ENCODE measurements at regions not wholly inside any gene's neighbourhood (a gene's known extent, or its start where the extent isn't known, plus 50 kb on each side); places are given as distances from the start of the nearest gene placed in this dataset.
"Not testable (repeated sequence)": the region's sequence is repeated elsewhere in the genome, so short reads cannot be mapped to it uniquely, and the experiment has no call there.

DNA sequence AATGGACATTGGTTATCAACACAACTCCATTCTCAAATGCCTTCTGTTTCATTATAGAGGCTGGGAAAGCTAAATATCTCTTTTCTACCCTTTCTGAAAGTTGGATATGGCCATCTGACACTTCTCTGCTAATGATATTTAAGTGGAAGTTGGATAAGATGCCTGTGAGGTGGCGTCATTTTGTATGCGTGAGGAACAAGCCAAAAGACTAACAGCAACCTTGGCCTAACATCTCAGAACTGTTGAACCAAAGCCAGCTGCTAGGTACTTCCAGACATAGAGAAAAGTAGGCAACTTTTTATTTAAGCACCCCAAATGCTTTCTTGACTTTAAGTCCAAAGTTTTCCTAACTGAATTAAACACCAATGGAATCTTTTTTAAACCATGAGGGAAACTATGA, 708.4 kb downstream of the CD109 start:
- intact Hi-C loops (cut with micrococcal nuclease), result loop anchor here (10.0 kb wide), 1 partner anchor 490 kb away; no protein-coding TSS in a partner anchor
- no TSS peak for BruUV-seq (replicated peaks)

DNA sequence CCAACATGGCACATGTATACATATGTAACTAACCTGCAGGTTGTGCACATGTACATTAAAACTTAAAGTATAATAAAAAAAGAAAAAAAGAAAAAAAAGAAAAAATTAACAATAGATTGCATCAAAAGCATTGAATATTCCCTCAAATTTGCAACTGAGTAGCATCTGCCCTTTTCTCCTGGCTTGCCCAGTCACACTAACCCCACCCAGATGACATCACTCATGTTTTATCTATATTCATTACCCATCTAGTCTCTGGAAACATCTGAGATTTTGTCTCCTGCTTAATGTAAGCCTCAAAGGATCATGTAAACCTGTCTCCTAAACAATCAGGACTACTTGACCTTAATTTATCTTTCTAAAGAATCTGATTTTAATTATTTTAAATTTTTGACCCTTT, 706.8 kb downstream of the CD109 start:
- intact Hi-C loops (cut with micrococcal nuclease), result loop anchor here (10.0 kb wide), 1 partner anchor 492 kb away; no protein-coding TSS in a partner anchor
- Histone ChIP-seq H4K20me1 (ENCODE audit: low read length) (no peaks in the 10 kb centered on the region), H3K4me1 (ENCODE audit: insufficient read depth, low read length) (no peaks in the 10 kb centered on the region), H3K36me3 (ENCODE audit: low read depth, low read length) (no peaks in the 10 kb centered on the region), H3K9ac (ENCODE audit: low read length) (no peak overlapping the region), H3K79me2 (ENCODE audit: low read length) (no peaks in the 10 kb centered on the region), H3F3A (ENCODE audit: low read length, unreplicated experiment) (no peaks in the 10 kb centered on the region), H3K9me3 (ENCODE audit: low read length) (no peaks in the 10 kb centered on the region), H3K9me2 (replicated peaks; ENCODE audit: low read length) (no peaks in the 10 kb centered on the region), H2AFZ (ENCODE audit: low read length) (no peak overlapping the region), H3K4me2 (ENCODE audit: low read length) (no peak overlapping the region), H3K27ac (ENCODE audit: low read length) (no peak overlapping the region), H3K4me3 (ENCODE audit: low read length) (no peak overlapping the region), H3K27me3 (ENCODE audit: low read length) (no peaks in the 10 kb centered on the region)
- TF ChIP-seq EZH2 (IDR thresholded peaks at IDR 0.05; ENCODE audit: low read length, unreplicated experiment) (no peak), EZH2phosphoT487 (IDR thresholded peaks at IDR 0.05; ENCODE audit: borderline replicate concordance, low read length) (no peak)
- TF ChIP-seq, protein P1, sequence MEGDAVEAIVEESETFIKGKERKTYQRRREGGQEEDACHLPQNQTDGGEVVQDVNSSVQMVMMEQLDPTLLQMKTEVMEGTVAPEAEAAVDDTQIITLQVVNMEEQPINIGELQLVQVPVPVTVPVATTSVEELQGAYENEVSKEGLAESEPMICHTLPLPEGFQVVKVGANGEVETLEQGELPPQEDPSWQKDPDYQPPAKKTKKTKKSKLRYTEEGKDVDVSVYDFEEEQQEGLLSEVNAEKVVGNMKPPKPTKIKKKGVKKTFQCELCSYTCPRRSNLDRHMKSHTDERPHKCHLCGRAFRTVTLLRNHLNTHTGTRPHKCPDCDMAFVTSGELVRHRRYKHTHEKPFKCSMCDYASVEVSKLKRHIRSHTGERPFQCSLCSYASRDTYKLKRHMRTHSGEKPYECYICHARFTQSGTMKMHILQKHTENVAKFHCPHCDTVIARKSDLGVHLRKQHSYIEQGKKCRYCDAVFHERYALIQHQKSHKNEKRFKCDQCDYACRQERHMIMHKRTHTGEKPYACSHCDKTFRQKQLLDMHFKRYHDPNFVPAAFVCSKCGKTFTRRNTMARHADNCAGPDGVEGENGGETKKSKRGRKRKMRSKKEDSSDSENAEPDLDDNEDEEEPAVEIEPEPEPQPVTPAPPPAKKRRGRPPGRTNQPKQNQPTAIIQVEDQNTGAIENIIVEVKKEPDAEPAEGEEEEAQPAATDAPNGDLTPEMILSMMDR (conservative IDR thresholded peaks at IDR 0.05; ENCODE audit: low read depth, low read length), result no peak
- BruUV-seq (replicated peaks), result no TSS peak
- ATAC-seq (no peak), DNase-seq (no peak)
- POLR2A ChIA-PET (ENCODE audit: unreplicated experiment), result no interaction called here
- CTCF ChIA-PET, result no interaction called here

More for the DNA sequence above, 708.4 kb downstream of the CD109 start:
- Histone ChIP-seq H3K4me1 (ENCODE audit: insufficient read depth, low read length) (no peaks in the 10 kb centered on the region), H3F3A (ENCODE audit: low read length, unreplicated experiment) (no peaks in the 10 kb centered on the region), H3K79me2 (ENCODE audit: low read length) (no peaks in the 10 kb centered on the region), H3K9me3 (ENCODE audit: low read length) (no peaks in the 10 kb centered on the region), H3K27ac (ENCODE audit: low read length) (no peak overlapping the region), H3K27me3 (ENCODE audit: low read length) (no peaks in the 10 kb centered on the region), H3K4me3 (ENCODE audit: low read length) (no peak overlapping the region), H3K4me2 (ENCODE audit: low read length) (no peak overlapping the region), H2AFZ (ENCODE audit: low read length) (no peak overlapping the region), H3K9me2 (replicated peaks; ENCODE audit: low read length) (no peaks in the 10 kb centered on the region), H4K20me1 (ENCODE audit: low read length) (no peaks in the 10 kb centered on the region), H3K36me3 (ENCODE audit: low read depth, low read length) (no peaks in the 10 kb centered on the region), H3K9ac (ENCODE audit: low read length) (no peak overlapping the region)
- CTCF ChIA-PET, result no interaction called here
- TF ChIP-seq EZH2 (IDR thresholded peaks at IDR 0.05; ENCODE audit: low read length, unreplicated experiment), result no peak
- TF ChIP-seq, protein P1 (conservative IDR thresholded peaks at IDR 0.05; ENCODE audit: low read depth, low read length), result no peak
- no peak for TF ChIP-seq EZH2phosphoT487 (IDR thresholded peaks at IDR 0.05; ENCODE audit: borderline replicate concordance, low read length)
- ATAC-seq (no peak), DNase-seq (no peak)
- POLR2A ChIA-PET (ENCODE audit: unreplicated experiment), result no interaction called here

DNA sequence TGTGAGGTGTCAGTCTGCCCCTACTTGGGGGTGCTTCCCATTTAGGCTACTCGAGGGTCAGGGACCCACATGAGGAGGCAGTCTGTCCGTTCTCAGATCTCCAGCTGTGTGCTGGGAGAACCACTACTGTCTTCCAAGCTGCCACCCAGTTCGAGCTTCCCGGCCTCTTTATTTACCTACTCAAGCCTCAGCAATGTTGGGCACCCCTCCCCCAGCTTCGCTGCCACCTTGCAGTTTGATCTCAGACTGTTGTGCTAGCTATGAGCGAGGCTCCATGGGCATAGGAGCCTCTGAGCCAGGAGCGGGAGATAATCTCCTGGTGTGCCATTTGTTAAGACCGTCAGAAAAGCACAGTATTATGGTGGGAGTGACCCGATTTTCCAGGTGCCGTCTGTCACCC, 682.4 kb downstream of the CD109 start:
- H3K9me2 ChIP-seq (replicated peaks; ENCODE audit: low read length); H3K36me3 ChIP-seq (ENCODE audit: low read depth, low read length); DNase-seq; CTCF ChIA-PET; BruUV-seq (replicated peaks); POLR2A ChIA-PET (ENCODE audit: unreplicated experiment); H3K27me3 ChIP-seq (ENCODE audit: low read length); H3K9me3 ChIP-seq (ENCODE audit: low read length); H3K27ac ChIP-seq (ENCODE audit: low read length); H3K4me2 ChIP-seq (ENCODE audit: low read length); H3K4me1 ChIP-seq (ENCODE audit: insufficient read depth, low read length); H3K9ac ChIP-seq (ENCODE audit: low read length); H3K4me3 ChIP-seq (ENCODE audit: low read length); intact Hi-C loops (cut with micrococcal nuclease); H3K79me2 ChIP-seq (ENCODE audit: low read length); H4K20me1 ChIP-seq (ENCODE audit: low read length); ATAC-seq; H3F3A ChIP-seq (ENCODE audit: low read length, unreplicated experiment); H2AFZ ChIP-seq (ENCODE audit: low read length): not testable (repeated sequence)
